ENCODE measurements at regions not wholly inside any gene's neighbourhood (a gene's known extent, or its start where the extent isn't known, plus 50 kb on each side); places are given as distances from the start of the nearest gene placed in this dataset.
A peak's percentile ranks its signal among the peaks of the same experiment; 100 is the strongest.

- Histone ChIP-seq H3K79me2 (ENCODE audit: insufficient read depth, low read length) (no peaks in the 10 kb centered on the region), H3K9me3 (ENCODE audit: low read length) (no peaks in the 10 kb centered on the region), H3K4me2 (ENCODE audit: low read depth, low read length) (no peak overlapping the region), H2AFZ (ENCODE audit: low read length) (no peak overlapping the region), H3K27me3 (ENCODE audit: control insufficient read depth in 1 of 2, insufficient read depth in 2 of 2, low read length in 2 of 2) (no peaks in the 10 kb centered on the region), H3K9ac (ENCODE audit: insufficient read depth, low read depth, low read length) (no peak overlapping the region), H3K27ac (ENCODE audit: extremely low read length, insufficient read depth, low read length) (no peak overlapping the region), H3K4me3 (replicated peaks in 1 of 3; ENCODE audit: insufficient read depth in 1 of 3, low read depth in 2 of 3, low read length in 3 of 3) (no peak overlapping the region), H3K4me1 (ENCODE audit: insufficient read depth, low read length) (no peaks in the 10 kb centered on the region), H4K20me1 (ENCODE audit: insufficient read depth, low read length) (no peaks in the 10 kb centered on the region), H3K36me3 (replicated peaks in 1 of 2; ENCODE audit: control insufficient read depth in 1 of 2, insufficient read depth in 2 of 2, low read length in 2 of 2) (no peaks in the 10 kb centered on the region)
- WGBS (ENCODE audit: low lambda C conversion rate), result 3% methylated on average over 7 of the region's 7 CpGs
- intact Hi-C loops (cut with micrococcal nuclease; ENCODE audit: unreplicated experiment), result no loop called here
- ATAC-seq, result no peak
- no TSS peak for BruUV-seq (replicated peaks)
- in situ Hi-C loops (cut with HindIII; ENCODE audit: extremely low pct_ligation_motif_present, low pct_unique_long_range_greater_than_20kb), result no loop called here
- POLR2A ChIA-PET, result no interaction called here
- DNase-seq (ENCODE audit: low spot score), result no peak
- TF ChIP-seq CSRNP1 (CRISPR knock-in tag; IDR thresholded peaks at IDR 0.05) (no peak), PPARG (CRISPR knock-in tag; conservative IDR thresholded peaks at IDR 0.05) (no peak), ZKSCAN1 (IDR thresholded peaks at IDR 0.05; ENCODE audit: low read length) (no peak), TRAFD1 (CRISPR knock-in tag; IDR thresholded peaks at IDR 0.05; ENCODE audit: borderline replicate concordance) (no peak)
- no peak for FAIRE-seq
- CTCF ChIA-PET (ENCODE audit: low intra/inter-chr PET ratio, low total read pairs), result no interaction called here
Observed at GRCh38 chr6:119526561-119527230, 177.1 kb upstream of the MAN1A1 start.

GRCh38 chr6:119524410-119524809 lies 174.8 kb upstream of the MAN1A1 start:
- H3K79me2 ChIP-seq (ENCODE audit: insufficient read depth, low read length), result no peaks in the 10 kb centered on the region
- TF ChIP-seq ZNF788 (CRISPR knock-in tag; IDR thresholded peaks at IDR 0.05; ENCODE audit: borderline replicate concordance) (no peak), ATF4 (CRISPR knock-in tag; IDR thresholded peaks at IDR 0.05) (peak in 1 of 2 experiments; percentile 27; a peak in 1 of 4 replicates)
- H3K9me3 ChIP-seq (ENCODE audit: low read length), result no peaks in the 10 kb centered on the region
- no peak for DNase-seq (ENCODE audit: low spot score)
- POLR2A ChIA-PET, result no interaction called here
- H3K36me3 ChIP-seq (replicated peaks in 1 of 2; ENCODE audit: control insufficient read depth in 1 of 2, insufficient read depth in 2 of 2, low read length in 2 of 2), result no peaks in the 10 kb centered on the region
- no peak overlapping the region for H3K4me3 ChIP-seq (replicated peaks in 1 of 3; ENCODE audit: insufficient read depth in 1 of 3, low read depth in 2 of 3, low read length in 3 of 3)
- H2AFZ ChIP-seq (ENCODE audit: low read length), result no peak overlapping the region
- H3K27me3 ChIP-seq (ENCODE audit: control insufficient read depth in 1 of 2, insufficient read depth in 2 of 2, low read length in 2 of 2), result no peaks in the 10 kb centered on the region
- BruUV-seq (replicated peaks), result no TSS peak
- WGBS (ENCODE audit: low lambda C conversion rate), result 0% methylated on average over 1 of the region's 1 CpG
- no peaks in the 10 kb centered on the region for H4K20me1 ChIP-seq (ENCODE audit: insufficient read depth, low read length)
- intact Hi-C loops (cut with micrococcal nuclease; ENCODE audit: unreplicated experiment) (no loop called here), in situ Hi-C loops (cut with HindIII; ENCODE audit: extremely low pct_ligation_motif_present, low pct_unique_long_range_greater_than_20kb) (no loop called here)
- H3K4me1 ChIP-seq (ENCODE audit: insufficient read depth, low read length), result no peaks in the 10 kb centered on the region
- H3K4me2 ChIP-seq (ENCODE audit: low read depth, low read length), result no peak overlapping the region
- no peak for ATAC-seq
- H3K9ac ChIP-seq (ENCODE audit: insufficient read depth, low read depth, low read length), result no peak overlapping the region
- CTCF ChIA-PET (ENCODE audit: low intra/inter-chr PET ratio, low total read pairs), result no interaction called here
- no peak for FAIRE-seq
- H3K27ac ChIP-seq (ENCODE audit: extremely low read length, insufficient read depth, low read length), result no peak overlapping the region
